ENCODE measurements at regions not wholly inside any gene's neighbourhood (a gene's known extent, or its start where the extent isn't known, plus 50 kb on each side); places are given as distances from the start of the nearest gene placed in this dataset.

Small RNA genes lying in the stretch of these regions (small RNA-seq; reads per million reads assigned to genes)
- gene RF00019 (0 reads per million in 3 donors), gene RF01992 (0 reads per million in 3 donors), gene RNA5SP106 (0 reads per million in 3 donors), gene RNU6-692P (0 reads per million in 3 donors), gene RNU6-715P (0 reads per million in 3 donors), gene RNU7-2P (0 reads per million in 3 donors)

Data from sigmoid colon (tissue), 3 donors.